ENCODE measurements at regions not wholly inside any gene's neighbourhood (a gene's known extent, or its start where the extent isn't known, plus 50 kb on each side); places are given as distances from the start of the nearest gene placed in this dataset.

DNA sequence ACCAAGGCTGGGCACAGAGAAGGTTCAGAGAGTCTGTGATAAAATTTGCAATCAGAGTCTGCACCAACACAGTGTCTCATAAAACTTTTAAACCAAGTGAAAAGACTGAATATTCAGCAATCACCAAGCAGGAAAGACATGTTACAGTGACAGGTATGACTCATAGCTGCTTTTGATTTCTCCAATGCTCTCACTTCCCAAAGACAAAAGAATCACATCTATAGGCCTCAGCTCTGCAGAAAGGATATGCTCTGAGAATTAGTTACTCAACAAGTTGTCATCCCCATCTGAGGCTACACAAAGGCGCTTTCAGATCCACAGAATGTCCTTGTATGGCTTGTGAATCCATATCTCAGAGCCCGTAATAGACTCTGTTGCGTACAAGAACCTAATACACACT, 92.5 kb downstream of the KCNF1 start:
- H3K36me3 ChIP-seq, result no peaks in the 10 kb centered on the region
- no peak overlapping the region for H3K27ac ChIP-seq (replicated peaks)
- no peak overlapping the region for H3K4me3 ChIP-seq
- no peaks in the 10 kb centered on the region for H3K4me1 ChIP-seq
- H3K9me3 ChIP-seq (replicated peaks), result no peaks in the 10 kb centered on the region
- intact Hi-C loops (cut with micrococcal nuclease), result no loop called here
- peaks cover 26% of the 10 kb centered on the region for H3K27me3 ChIP-seq (ENCODE audit: low read depth)
- no peak for DNase-seq
- TF ChIP-seq, protein P1, sequence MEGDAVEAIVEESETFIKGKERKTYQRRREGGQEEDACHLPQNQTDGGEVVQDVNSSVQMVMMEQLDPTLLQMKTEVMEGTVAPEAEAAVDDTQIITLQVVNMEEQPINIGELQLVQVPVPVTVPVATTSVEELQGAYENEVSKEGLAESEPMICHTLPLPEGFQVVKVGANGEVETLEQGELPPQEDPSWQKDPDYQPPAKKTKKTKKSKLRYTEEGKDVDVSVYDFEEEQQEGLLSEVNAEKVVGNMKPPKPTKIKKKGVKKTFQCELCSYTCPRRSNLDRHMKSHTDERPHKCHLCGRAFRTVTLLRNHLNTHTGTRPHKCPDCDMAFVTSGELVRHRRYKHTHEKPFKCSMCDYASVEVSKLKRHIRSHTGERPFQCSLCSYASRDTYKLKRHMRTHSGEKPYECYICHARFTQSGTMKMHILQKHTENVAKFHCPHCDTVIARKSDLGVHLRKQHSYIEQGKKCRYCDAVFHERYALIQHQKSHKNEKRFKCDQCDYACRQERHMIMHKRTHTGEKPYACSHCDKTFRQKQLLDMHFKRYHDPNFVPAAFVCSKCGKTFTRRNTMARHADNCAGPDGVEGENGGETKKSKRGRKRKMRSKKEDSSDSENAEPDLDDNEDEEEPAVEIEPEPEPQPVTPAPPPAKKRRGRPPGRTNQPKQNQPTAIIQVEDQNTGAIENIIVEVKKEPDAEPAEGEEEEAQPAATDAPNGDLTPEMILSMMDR (IDR thresholded peaks at IDR 0.05; ENCODE audit: borderline replicate concordance), result no peak

DNA sequence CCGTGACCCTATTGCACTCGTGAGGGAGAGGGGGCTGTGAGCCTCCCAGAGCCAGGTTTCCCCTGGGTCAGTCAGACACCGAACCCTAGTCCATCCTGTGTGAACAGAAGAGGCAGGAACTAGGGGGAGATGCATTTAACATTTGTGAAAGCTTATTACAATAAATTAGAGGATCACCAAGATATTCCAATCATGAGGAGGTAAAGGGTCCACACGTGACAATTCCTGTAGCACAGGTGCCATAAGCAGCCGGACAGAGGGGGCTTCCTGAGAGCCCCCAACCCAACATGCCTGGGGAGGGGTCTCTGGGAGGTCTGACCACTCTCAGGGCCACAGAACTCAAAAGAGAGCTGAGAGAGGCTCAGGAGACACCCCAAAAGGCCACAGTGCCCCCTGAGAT, 93.3 kb downstream of the KCNF1 start:
- Histone ChIP-seq H3K36me3 (no peaks in the 10 kb centered on the region), H3K27ac (replicated peaks) (no peak overlapping the region), H3K9me3 (replicated peaks) (no peaks in the 10 kb centered on the region), H3K4me3 (no peak overlapping the region), H3K27me3 (ENCODE audit: low read depth) (peaks cover 26% of the 10 kb centered on the region), H3K4me1 (no peaks in the 10 kb centered on the region)
- no peak for DNase-seq
- TF ChIP-seq, protein P1 (IDR thresholded peaks at IDR 0.05; ENCODE audit: borderline replicate concordance), result no peak
- intact Hi-C loops (cut with micrococcal nuclease), result no loop called here

DNA sequence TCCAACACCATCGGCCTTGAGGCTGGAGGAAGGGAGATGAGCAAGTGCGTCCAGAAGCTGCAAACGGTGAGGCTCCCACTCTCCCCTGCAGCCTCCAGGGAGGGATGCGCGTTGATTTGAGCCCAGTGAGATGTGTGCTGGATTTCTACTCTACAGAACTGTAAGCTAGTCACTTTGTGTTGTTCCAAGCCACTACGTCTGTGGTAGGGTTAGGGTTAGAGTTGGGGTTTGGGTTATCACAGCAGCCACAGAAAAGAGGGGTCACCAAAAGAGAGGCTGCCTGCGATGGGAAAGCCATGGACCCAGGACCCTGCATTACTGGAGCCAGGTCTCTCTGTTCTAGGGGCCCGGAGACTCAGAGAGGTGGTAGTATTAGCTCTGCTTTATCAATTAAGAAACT, 94.5 kb downstream of the KCNF1 start:
- peaks cover 8% of the 10 kb centered on the region for H3K9me3 ChIP-seq (replicated peaks)
- intact Hi-C loops (cut with micrococcal nuclease), result no loop called here
- H3K27me3 ChIP-seq (ENCODE audit: low read depth), result peaks cover 26% of the 10 kb centered on the region
- DNase-seq, result no peak
- TF ChIP-seq, protein P1 (IDR thresholded peaks at IDR 0.05; ENCODE audit: borderline replicate concordance), result no peak
- no peak overlapping the region for H3K4me3 ChIP-seq
- H3K36me3 ChIP-seq, result no peaks in the 10 kb centered on the region
- H3K4me1 ChIP-seq, result no peaks in the 10 kb centered on the region
- H3K27ac ChIP-seq (replicated peaks), result no peak overlapping the region

DNA sequence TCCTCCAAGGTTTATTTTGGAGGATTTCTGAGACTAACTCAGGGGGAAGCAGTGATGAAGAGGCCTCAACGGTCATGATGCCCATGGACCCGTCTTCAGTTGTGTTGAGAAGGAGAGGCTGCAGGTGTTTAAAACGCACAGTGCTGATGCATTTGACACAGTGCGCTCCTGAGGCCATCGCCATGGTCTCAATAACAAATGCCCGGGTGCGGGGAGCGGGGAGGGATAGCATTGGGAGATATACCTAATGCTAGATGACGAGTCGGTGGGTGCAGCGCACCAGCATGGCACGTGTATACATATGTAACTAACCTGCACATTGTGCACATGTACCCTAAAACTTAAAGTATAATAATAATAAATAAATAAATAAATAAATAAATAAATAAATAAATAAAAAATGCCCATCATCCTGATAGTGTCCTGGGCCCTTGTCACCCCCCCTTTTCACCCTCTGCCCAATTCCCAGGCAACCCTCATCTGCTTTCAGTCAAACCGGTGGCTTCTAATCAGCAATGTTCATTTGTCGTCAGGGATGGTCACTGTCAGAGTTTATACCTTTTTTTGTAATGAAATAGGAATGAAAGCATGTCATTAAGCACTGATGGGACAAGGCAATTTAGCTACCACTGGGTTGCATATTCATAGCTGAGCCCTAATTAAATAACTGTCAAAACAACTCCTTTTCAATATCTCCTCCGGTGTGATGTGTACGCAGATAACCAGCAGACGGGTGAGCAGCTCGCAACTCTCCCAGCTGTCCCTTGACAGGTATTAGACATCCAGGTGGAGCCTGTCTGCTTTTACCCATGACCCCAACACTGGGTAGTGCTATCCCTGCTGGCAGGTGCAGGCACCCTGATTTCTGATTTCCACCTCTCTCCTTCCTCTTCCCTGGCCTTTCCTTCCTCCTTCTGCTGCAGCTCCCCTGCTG, 95.9 kb downstream of the KCNF1 start:
- TF ChIP-seq, protein P1 (IDR thresholded peaks at IDR 0.05; ENCODE audit: borderline replicate concordance), result no peak
- no peak for DNase-seq
- no peak overlapping the region for H3K4me3 ChIP-seq
- no peak overlapping the region for H3K27ac ChIP-seq (replicated peaks)
- H3K4me1 ChIP-seq, result no peaks in the 10 kb centered on the region
- intact Hi-C loops (cut with micrococcal nuclease), result no loop called here
- H3K36me3 ChIP-seq, result no peaks in the 10 kb centered on the region
- H3K9me3 ChIP-seq (replicated peaks), result peaks cover 22% of the 10 kb centered on the region
- peaks cover 24% of the 10 kb centered on the region for H3K27me3 ChIP-seq (ENCODE audit: low read depth)

DNA sequence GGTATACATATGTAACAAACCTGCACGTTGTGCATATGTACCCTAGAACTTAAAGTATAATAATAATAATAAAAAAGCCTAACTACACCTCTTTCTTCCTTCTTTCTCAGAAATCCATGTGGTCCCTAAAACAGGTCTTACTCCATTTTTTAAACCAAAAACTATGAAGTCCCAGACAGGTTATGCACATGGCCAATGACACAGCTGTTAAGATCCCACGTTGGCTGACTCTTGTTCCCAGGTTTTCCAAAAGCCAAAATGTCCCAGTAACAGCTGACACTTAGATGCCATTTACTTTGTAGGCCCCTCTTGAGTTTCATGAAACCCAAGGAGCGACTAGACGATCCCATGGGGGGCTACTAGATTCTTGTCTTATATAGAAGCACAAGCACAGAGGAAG, 97.0 kb downstream of the KCNF1 start:
- TF ChIP-seq, protein P1 (IDR thresholded peaks at IDR 0.05; ENCODE audit: borderline replicate concordance), result no peak
- no peak overlapping the region for H3K27ac ChIP-seq (replicated peaks)
- H3K4me3 ChIP-seq, result no peak overlapping the region
- H3K4me1 ChIP-seq, result no peaks in the 10 kb centered on the region
- intact Hi-C loops (cut with micrococcal nuclease), result no loop called here
- H3K36me3 ChIP-seq, result no peaks in the 10 kb centered on the region
- peaks cover 22% of the 10 kb centered on the region for H3K9me3 ChIP-seq (replicated peaks)
- peaks cover 21% of the 10 kb centered on the region for H3K27me3 ChIP-seq (ENCODE audit: low read depth)
- no peak for DNase-seq
